ENCODE measurements at regions not wholly inside any gene's neighbourhood (a gene's known extent, or its start where the extent isn't known, plus 50 kb on each side); places are given as distances from the start of the nearest gene placed in this dataset.

- Histone ChIP-seq H3K9me3 (ENCODE audit: control insufficient read depth, insufficient read depth, low read length) (no peaks in the 10 kb centered on the region), H3K27ac (ENCODE audit: low read depth, low read length) (no peak overlapping the region), H3K4me3 (ENCODE audit: low read depth, low read length) (no peak overlapping the region), H3K27me3 (ENCODE audit: control insufficient read depth, insufficient read depth, low read length) (no peaks in the 10 kb centered on the region)
- TF ChIP-seq CTCF (IDR thresholded peaks at IDR 0.05; ENCODE audit: low read depth, low read length) = no peak
- DNase-seq (ENCODE audit: low read depth, low spot score) = no peak
- ChIA-PET POLR2A (no interaction called here), CTCF (no interaction called here)
Measured at GRCh38 chr14:30177781-30178180, 250.1 kb upstream of the PRKD1 start.

DNA sequence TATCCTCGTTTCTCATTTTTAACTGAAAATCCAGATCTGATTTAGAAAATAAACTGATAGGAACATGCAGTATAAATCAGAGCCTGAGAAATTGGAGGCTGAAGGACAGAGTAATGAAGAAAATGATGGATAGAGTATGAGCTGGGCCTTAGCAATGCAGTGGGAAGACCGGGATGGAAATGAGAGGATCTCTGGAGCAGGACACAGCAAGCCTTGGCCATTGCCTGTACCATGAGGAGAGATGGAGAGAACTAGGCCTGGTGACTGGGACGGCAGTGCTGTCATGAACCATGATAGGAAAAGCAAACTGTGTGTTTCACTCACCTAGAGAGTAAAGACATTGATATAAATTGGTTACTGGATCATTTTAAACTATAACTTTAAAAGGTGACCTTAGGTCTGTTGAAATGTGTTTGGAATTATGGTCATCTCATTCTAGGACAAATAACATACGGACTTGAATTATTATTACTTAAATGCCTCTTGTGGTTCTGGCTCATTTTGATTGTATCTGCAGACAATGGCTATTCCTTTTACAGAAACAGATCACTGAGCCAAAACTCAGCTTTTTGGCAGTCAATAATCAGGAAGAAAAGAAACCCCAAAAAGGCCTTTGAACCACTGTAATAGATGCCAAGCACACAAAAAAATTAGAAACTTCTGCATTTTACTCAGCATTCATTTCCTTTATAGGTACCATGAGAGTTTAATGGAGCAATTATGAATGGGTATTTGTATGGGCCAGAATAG lies 251.9 kb upstream of the PRKD1 start:
- ChIA-PET CTCF (no interaction called here), POLR2A (no interaction called here)
- H3K4me3 ChIP-seq (ENCODE audit: low read depth, low read length) = no peak overlapping the region
- H3K27ac ChIP-seq (ENCODE audit: low read depth, low read length) = no peak overlapping the region
- TF ChIP-seq CTCF (IDR thresholded peaks at IDR 0.05; ENCODE audit: low read depth, low read length) = no peak
- no peaks in the 10 kb centered on the region for H3K27me3 ChIP-seq (ENCODE audit: control insufficient read depth, insufficient read depth, low read length)
- DNase-seq (ENCODE audit: low read depth, low spot score) = no peak
- no peaks in the 10 kb centered on the region for H3K9me3 ChIP-seq (ENCODE audit: control insufficient read depth, insufficient read depth, low read length)

DNA sequence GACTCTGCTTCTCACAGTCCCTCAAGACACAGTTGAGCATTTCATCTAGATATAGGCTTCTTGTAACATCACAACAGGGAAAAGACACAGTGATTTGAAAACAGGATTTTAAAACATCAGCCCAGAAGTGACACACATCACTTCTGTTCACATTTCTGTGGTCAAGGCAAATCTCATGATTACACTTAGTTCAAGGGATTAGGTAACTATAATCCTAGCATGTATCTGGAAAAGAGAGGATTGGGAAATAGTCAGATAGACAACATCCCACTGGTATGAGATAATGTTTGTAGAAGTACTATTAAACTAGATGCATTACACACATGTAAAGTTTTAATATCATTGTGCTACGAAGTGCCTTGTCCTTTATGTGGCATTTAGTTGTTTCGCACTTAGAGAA lies 252.6 kb upstream of the PRKD1 start:
- DNase-seq (ENCODE audit: low read depth, low spot score) = peak; percentile 32
- CTCF ChIA-PET = interaction anchor here (1.0 to 1.3 kb wide), 2 partner anchors 9 to 34 kb away, joined by 3 read pairs; no protein-coding TSS in a partner anchor
- TF ChIP-seq CTCF (IDR thresholded peaks at IDR 0.05; ENCODE audit: low read depth, low read length) = no peak
- POLR2A ChIA-PET = no interaction called here
- H3K9me3 ChIP-seq (ENCODE audit: control insufficient read depth, insufficient read depth, low read length) = no peaks in the 10 kb centered on the region
- H3K4me3 ChIP-seq (ENCODE audit: low read depth, low read length) = no peak overlapping the region
- no peak overlapping the region for H3K27ac ChIP-seq (ENCODE audit: low read depth, low read length)
- no peaks in the 10 kb centered on the region for H3K27me3 ChIP-seq (ENCODE audit: control insufficient read depth, insufficient read depth, low read length)

DNA sequence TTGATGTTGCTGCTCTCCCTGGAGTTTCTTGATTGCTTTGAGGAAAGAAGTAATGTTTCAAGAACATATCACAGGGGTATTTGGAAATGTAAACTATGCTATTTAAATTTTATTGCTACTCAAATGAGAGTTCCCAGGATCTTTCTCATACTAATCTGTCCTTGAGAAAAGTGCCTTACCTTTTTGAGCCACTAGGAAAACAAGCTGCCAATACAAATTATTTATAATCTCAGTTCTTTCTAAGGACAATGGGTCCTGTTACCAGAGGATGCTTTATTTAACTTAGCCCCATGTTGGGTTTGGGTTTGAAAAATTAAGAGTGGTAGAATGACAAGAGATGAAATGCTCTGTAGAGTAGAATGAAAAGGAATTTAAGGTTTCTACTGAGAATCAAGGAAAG lies 258.2 kb upstream of the PRKD1 start:
- Histone ChIP-seq H3K27ac (ENCODE audit: low read depth, low read length) (no peak overlapping the region), H3K27me3 (ENCODE audit: control insufficient read depth, insufficient read depth, low read length) (no peaks in the 10 kb centered on the region), H3K4me3 (ENCODE audit: low read depth, low read length) (no peak overlapping the region), H3K9me3 (ENCODE audit: control insufficient read depth, insufficient read depth, low read length) (no peaks in the 10 kb centered on the region)
- POLR2A ChIA-PET = no interaction called here
- CTCF ChIA-PET = interaction anchor here (0.6 kb wide), 1 partner anchor 10 kb away, joined by 3 read pairs; no protein-coding TSS in a partner anchor
- peak; percentile 32 for TF ChIP-seq CTCF (IDR thresholded peaks at IDR 0.05; ENCODE audit: low read depth, low read length)
- no peak for DNase-seq (ENCODE audit: low read depth, low spot score)

GRCh38 chr14:30191639-30192279 lies 264.1 kb upstream of the PRKD1 start:
- CTCF ChIA-PET = interaction anchor here (0.5 to 1.6 kb wide), 4 partner anchors 23 to 149 kb away, joined by 3 to 4 read pairs (median 4); no protein-coding TSS in a partner anchor
- Histone ChIP-seq H3K27me3 (ENCODE audit: control insufficient read depth, insufficient read depth, low read length) (no peaks in the 10 kb centered on the region), H3K27ac (ENCODE audit: low read depth, low read length) (no peak overlapping the region), H3K9me3 (ENCODE audit: control insufficient read depth, insufficient read depth, low read length) (no peaks in the 10 kb centered on the region), H3K4me3 (ENCODE audit: low read depth, low read length) (no peak overlapping the region)
- no peak for DNase-seq (ENCODE audit: low read depth, low spot score)
- no peak for TF ChIP-seq CTCF (IDR thresholded peaks at IDR 0.05; ENCODE audit: low read depth, low read length)
- POLR2A ChIA-PET = no interaction called here

Measured in AG04450 (cell line).